GM12878 (cell line): ENCODE measurements at regions not wholly inside any gene's neighbourhood (a gene's known extent, or its start where the extent isn't known, plus 50 kb on each side); places are given as distances from the start of the nearest gene placed in this dataset.

Experiments used
- ATAC-seq: fragments of 200-7000 bp; cut with Tn5 transposase; 3 replicates; pipeline ENCODE4 v1.9.1; 2020; ENCODE audit warnings: mild to moderate bottlenecking, moderate library complexity
- BruUV-seq: library from RNA; stranded (reverse); fragments of 400-500 nt; replicated peaks from 2 replicates; lab custom pipeline; 2021; lab: Mats Ljungman, UMichigan
- CTCF ChIA-PET: fragments of 300-600 bp; sonication (Branson Sonifier 250); formaldehyde crosslinking; extraction: SDS; loops from one replicate; lab custom pipeline; 2021; ENCODE audit warnings: inconsistent platforms; lab: Yijun Ruan, JAX
- POLR2A ChIA-PET: fragments of 350-600 bp; formaldehyde crosslinking; extraction: SDS; loops from one replicate; lab custom pipeline; 2021; ENCODE audit warnings: inconsistent platforms; lab: Charles Lee
- RAD21 ChIA-PET: fragments of 300-600 bp; sonication (Branson Sonifier 250); formaldehyde crosslinking; loops from one replicate; lab custom pipeline; 2023; ENCODE audit warnings: antibody characterized with exemption; ENCODE audit not compliant: unreplicated experiment; lab: Charles Lee
- SMC1A ChIA-PET: fragments of 300-600 bp; sonication (Branson Sonifier 250); formaldehyde crosslinking; loops from one replicate; lab custom pipeline; 2023; ENCODE audit not compliant: unreplicated experiment, uncharacterized antibody; lab: Charles Lee
- DNase-seq: peaks from one replicate; pipeline ENCODE4 v3.0.0-alpha.2; 2011; ENCODE audit warnings: low read depth, low spot score
- FAIRE-seq: peaks from 3 replicates; lab custom pipeline; 2011; peaks lifted over from hg19 to GRCh38; lab: Jason Lieb, UNC
- H2AFZ ChIP-seq: 2 replicates; pipeline ENCODE4 v1.6.0; 2011; ENCODE audit warnings: low read depth, low read length, control low read depth; ENCODE audit not compliant: control insufficient read depth
- H3K27ac ChIP-seq: 2 replicates; pipeline ENCODE4 v1.5.1; 2011; ENCODE audit warnings: control low read depth; ENCODE audit not compliant: control insufficient read depth, insufficient read depth
- H3K27me3 ChIP-seq, 2 experiments: replicated peaks in 1 of 2; 2 replicates each; pipeline versions ENCODE4 v1.6.0 to v1.6.1; 2011; ENCODE audit warnings: low read length in 1 of 2; ENCODE audit not compliant: control insufficient read depth in 2 of 2, insufficient read depth in 2 of 2
- H3K36me3 ChIP-seq, 2 experiments: 2 replicates each; pipeline ENCODE4 v1.5.1; 2011; ENCODE audit warnings: low read length in 1 of 2; ENCODE audit not compliant: control insufficient read depth in 2 of 2, insufficient read depth in 2 of 2
- H3K4me1 ChIP-seq: 2 replicates; pipeline ENCODE4 v1.6.1; 2011; ENCODE audit warnings: mild to moderate bottlenecking, low read length, moderate library complexity, mixed read lengths; ENCODE audit not compliant: control insufficient read depth, insufficient read depth
- H3K4me2 ChIP-seq: 2 replicates; pipeline ENCODE4 v1.6.0; 2011; ENCODE audit warnings: control low read depth; ENCODE audit not compliant: control insufficient read depth, insufficient read depth
- H3K4me3 ChIP-seq: fragments of 200-600 bp; sonication (generic); 2 replicates; pipeline ENCODE4 v1.5.1; 2016
- H3K79me2 ChIP-seq: 2 replicates; pipeline ENCODE4 v1.6.0; 2011; ENCODE audit warnings: low read length; ENCODE audit not compliant: control insufficient read depth, insufficient read depth
- H3K9ac ChIP-seq: 2 replicates; pipeline ENCODE4 v1.8.0; 2011; ENCODE audit warnings: low read length, control low read depth, mixed read lengths; ENCODE audit not compliant: control insufficient read depth, insufficient read depth
- H3K9me3 ChIP-seq: replicated peaks from 3 replicates; pipeline ENCODE4 v1.5.1; 2011; ENCODE audit warnings: mild to moderate bottlenecking, low read length; ENCODE audit not compliant: control insufficient read depth, insufficient read depth
- H4K20me1 ChIP-seq: 2 replicates; pipeline ENCODE4 v1.6.0; 2011; ENCODE audit not compliant: control insufficient read depth, insufficient read depth
- EZH2 ChIP-seq: IDR thresholded peaks from 2 replicates; pipeline ENCODE4 v1.6.1; 2012; ENCODE audit warnings: low read depth, mild to moderate bottlenecking, control low read depth, inconsistent platforms, low read length, borderline replicate concordance; ENCODE audit not compliant: control insufficient read depth
- IRF3 ChIP-seq: fragments of 450-650 bp; IDR thresholded peaks from 2 replicates; pipeline ENCODE4 v1.6.1; 2014; ENCODE audit warnings: mild to moderate bottlenecking
- MEF2A ChIP-seq: IDR thresholded peaks from 2 replicates; pipeline ENCODE4 v1.6.1; 2011; ENCODE audit warnings: low read depth, mild to moderate bottlenecking, low read length, moderate library complexity; ENCODE audit not compliant: insufficient read depth
- MYB ChIP-seq: fragments of 150-350 bp; IDR thresholded peaks from 2 replicates; pipeline ENCODE4 v1.6.1; 2014; ENCODE audit warnings: mild to moderate bottlenecking, low read depth, low read length, borderline replicate concordance
- MYC ChIP-seq: IDR thresholded peaks from 2 replicates; pipeline ENCODE4 v1.6.1; 2011; ENCODE audit warnings: mild to moderate bottlenecking, low read length, moderate library complexity, inconsistent platforms; ENCODE audit not compliant: insufficient read depth, insufficient replicate concordance, insufficient read length, severe bottlenecking
- NBN ChIP-seq: fragments of 450-650 bp; IDR thresholded peaks from 2 replicates; pipeline ENCODE4 v1.6.1; 2016
- NFIC ChIP-seq: IDR thresholded peaks from 2 replicates; pipeline ENCODE4 v1.6.1; 2012; ENCODE audit warnings: low read depth, mild to moderate bottlenecking, inconsistent platforms, low read length, moderate library complexity
- RUNX3 ChIP-seq: IDR thresholded peaks from 2 replicates; pipeline ENCODE4 v1.6.1; 2012; ENCODE audit warnings: low read length, inconsistent platforms
- TCF12 ChIP-seq: IDR thresholded peaks from 2 replicates; pipeline ENCODE4 v1.6.1; 2011; ENCODE audit warnings: low read depth, mild to moderate bottlenecking, low read length
- ZBED1 ChIP-seq: IDR thresholded peaks from 2 replicates; pipeline ENCODE4 v1.6.1; 2016; ENCODE audit warnings: borderline replicate concordance
- in situ Hi-C: fragments of 300-500 bp; cut with MboI; formaldehyde crosslinking; loops from 9 replicates; pipeline ENCODE4 v1.14.3; 2018; ENCODE audit warnings: mixed read lengths
- intact Hi-C: fragments of 100-400 bp; cut with micrococcal nuclease; formaldehyde crosslinking; loops from one replicate; pipeline ENCODE4 v1.14.2; 2022; ENCODE audit not compliant: unreplicated experiment

- FAIRE-seq (no peak), ATAC-seq (no peak), DNase-seq (no peak)
- no TSS peak for BruUV-seq
- Histone ChIP-seq H3K9me3 (no peaks in the 10 kb centered on the region), H3K79me2 (no peaks in the 10 kb centered on the region), H4K20me1 (no peaks in the 10 kb centered on the region), H3K27ac (no peak overlapping the region), H2AFZ (no peak overlapping the region), H3K4me2 (no peak overlapping the region), H3K36me3 (no peaks in the 10 kb centered on the region), H3K4me1 (no peaks in the 10 kb centered on the region), H3K4me3 (no peak overlapping the region), H3K27me3 (no peaks in the 10 kb centered on the region), H3K9ac (no peak overlapping the region)
- SMC1A ChIA-PET: interaction anchor here (1.1 to 4.2 kb wide), 5 partner anchors 12 to 463 kb away, joined by 3 to 24 read pairs (median 4); no protein-coding TSS in a partner anchor
- intact Hi-C loops (no loop called here), in situ Hi-C loops (no loop called here)
- POLR2A ChIA-PET: interaction anchor here (0.6 kb wide), 1 partner anchor 228 kb away, joined by 3 read pairs; the partner anchor contains the start of gene AHR
- RAD21 ChIA-PET: interaction anchor here (1.4 to 2.5 kb wide), 3 partner anchors 124 to 228 kb away, joined by 3 to 17 read pairs (median 6); partner anchors contain the start of gene AHR
- CTCF ChIA-PET: interaction anchor here (0.8 to 2.0 kb wide), 4 partner anchors 224 to 544 kb away, joined by 3 to 11 read pairs (median 4); no protein-coding TSS in a partner anchor
- TF ChIP-seq TCF12 (no peak), EZH2 (no peak), RUNX3 (no peak), MEF2A (no peak), ZBED1 (no peak), IRF3 (no peak), NFIC (no peak), NBN (no peak), MYB (no peak), MYC (no peak)
Observed at GRCh38 chr7:17526621-17527020, 228.2 kb downstream of the AHR start.
